H1 (cell line): ENCODE measurements at regions not wholly inside any gene's neighbourhood (a gene's known extent, or its start where the extent isn't known, plus 50 kb on each side); places are given as distances from the start of the nearest gene placed in this dataset.

Experiments
- CTCF ChIA-PET: fragments of 300-600 bp; sonication (Branson Sonifier 250); formaldehyde crosslinking; loops from one replicate; lab custom pipeline; 2021; ENCODE audit not compliant: partially characterized antibody; lab: Charles Lee
- POLR2A ChIA-PET: fragments of 300-600 bp; sonication (Branson Sonifier 250); formaldehyde crosslinking; loops from one replicate; lab custom pipeline; 2021; ENCODE audit warnings: inconsistent platforms; ENCODE audit not compliant: partially characterized antibody; lab: Charles Lee
- DNase-seq, 2 experiments: peaks; one replicate each; pipeline versions ENCODE4 v3.0.0 to v3.0.0-alpha.2; 2010 to 2022; ENCODE audit warnings: low spot score in 2 of 2, low read depth in 1 of 2, mixed read lengths in 1 of 2
- FAIRE-seq: peaks from 2 replicates; lab custom pipeline; 2011; peaks lifted over from hg19 to GRCh38; lab: Jason Lieb, UNC
- H2AFZ ChIP-seq: 2 replicates; pipeline ENCODE4 v1.8.1; 2012; ENCODE audit warnings: low read length, inconsistent platforms
- H2AK5ac ChIP-seq: 2 replicates; pipeline ENCODE4 v1.6.1; 2013; ENCODE audit warnings: low read depth, low read length
- H2BK120ac ChIP-seq: replicated peaks from 2 replicates; pipeline ENCODE3; 2013; ENCODE audit warnings: low read depth, low read length, inconsistent platforms
- H2BK12ac ChIP-seq: 2 replicates; pipeline ENCODE4 v1.6.1; 2013; ENCODE audit warnings: low read depth, low read length
- H2BK15ac ChIP-seq: 2 replicates; pipeline ENCODE4 v1.6.1; 2013; ENCODE audit warnings: low read length
- H2BK20ac ChIP-seq: 2 replicates; pipeline ENCODE4 v1.6.1; 2013; ENCODE audit warnings: low read length
- H2BK5ac ChIP-seq: 2 replicates; pipeline ENCODE4 v1.6.1; 2013; ENCODE audit warnings: low read depth, low read length
- H3K14ac ChIP-seq: 2 replicates; pipeline ENCODE4 v1.6.1; 2013; ENCODE audit warnings: inconsistent platforms; ENCODE audit not compliant: insufficient read length
- H3K18ac ChIP-seq: 2 replicates; pipeline ENCODE4 v1.6.1; 2013; ENCODE audit warnings: low read length; ENCODE audit errors: extremely low read depth
- H3K23ac ChIP-seq: 2 replicates; pipeline ENCODE4 v1.6.1; 2013; ENCODE audit warnings: inconsistent platforms; ENCODE audit not compliant: insufficient read length
- H3K23me2 ChIP-seq: 2 replicates; pipeline ENCODE4 v1.6.1; 2013; ENCODE audit warnings: low read depth, low read length
- H3K27ac ChIP-seq: 2 replicates; pipeline ENCODE4 v1.6.1; 2011; ENCODE audit warnings: low read depth, low read length, inconsistent platforms
- H3K27me3 ChIP-seq, 4 experiments: replicated peaks in 1 of 4; 1 replicate in 1 of 4; 2 replicates in 3 of 4; pipeline versions ENCODE4 v1.6.1 to v1.8.1; 2011 to 2013; ENCODE audit warnings: low read length in 3 of 4, mild to moderate bottlenecking in 3 of 4, inconsistent platforms in 2 of 4, mixed read lengths in 2 of 4, moderate library complexity in 1 of 4; ENCODE audit not compliant: control insufficient read depth in 3 of 4, insufficient read depth in 3 of 4; ENCODE audit errors: extremely low read depth in 1 of 4
- H3K36me3 ChIP-seq, 4 experiments: 2 replicates each; pipeline versions ENCODE4 v1.6.1 to v1.8.1; 2011 to 2013; ENCODE audit warnings: mild to moderate bottlenecking in 4 of 4, low read length in 3 of 4, moderate library complexity in 2 of 4, control low read depth in 1 of 4, inconsistent platforms in 1 of 4; ENCODE audit not compliant: insufficient read depth in 4 of 4, control insufficient read depth in 2 of 4
- H3K4ac ChIP-seq: replicated peaks from 2 replicates; pipeline ENCODE3; 2013; ENCODE audit warnings: low read length, low read depth, mixed read lengths, inconsistent platforms; ENCODE audit not compliant: insufficient read length
- H3K4me1 ChIP-seq, 4 experiments: replicated peaks in 1 of 4; 1 replicate in 1 of 4; 2 replicates in 3 of 4; pipeline versions ENCODE4 v1.6.1 to v1.8.1; 2011 to 2013; ENCODE audit warnings: low read length in 3 of 4, inconsistent platforms in 2 of 4, mixed read lengths in 1 of 4; ENCODE audit not compliant: insufficient read depth in 4 of 4, control insufficient read depth in 3 of 4
- H3K4me2 ChIP-seq, 2 experiments: 2 replicates each; pipeline versions ENCODE4 v1.6.1 to v1.8.1; 2011 to 2013; ENCODE audit warnings: low read depth in 2 of 2, low read length in 2 of 2, control low read depth in 1 of 2, inconsistent platforms in 1 of 2, mild to moderate bottlenecking in 1 of 2; ENCODE audit not compliant: insufficient read depth in 1 of 2
- H3K4me3 ChIP-seq, 4 experiments: fragments of 200-600, 300-600 bp in 1 of 4; sonication (generic), shearing (Covaris generic), sonication (Bioruptor Twin) in 1 of 4; 2 replicates each; pipeline versions ENCODE4 v1.5.1 to v1.8.1; 2011 to 2016; ENCODE audit warnings: low read length in 4 of 4, low read depth in 3 of 4, control low read depth in 2 of 4, inconsistent platforms in 2 of 4, mild to moderate bottlenecking in 2 of 4, mixed read lengths in 1 of 4, moderate library complexity in 1 of 4; ENCODE audit not compliant: insufficient read depth in 2 of 4; ENCODE audit errors: extremely low read depth in 1 of 4
- H3K56ac ChIP-seq: replicated peaks from 2 replicates; pipeline ENCODE3; 2013; ENCODE audit warnings: low read depth, mild to moderate bottlenecking, mixed read lengths, low read length, inconsistent platforms; ENCODE audit not compliant: insufficient read length
- H3K79me1 ChIP-seq: 2 replicates; pipeline ENCODE4 v1.6.1; 2013; ENCODE audit warnings: low read depth, low read length, control low read depth
- H3K79me2 ChIP-seq, 2 experiments: 2 replicates each; pipeline versions ENCODE4 v1.6.1 to v1.8.1; 2012 to 2013; ENCODE audit warnings: low read length in 2 of 2, mild to moderate bottlenecking in 2 of 2, inconsistent platforms in 1 of 2; ENCODE audit not compliant: insufficient read depth in 2 of 2, control insufficient read depth in 1 of 2
- H3K9ac ChIP-seq, 4 experiments: replicated peaks in 1 of 4; 1 replicate in 1 of 4; 2 replicates in 3 of 4; pipeline versions ENCODE4 v1.6.1 to v1.8.1; 2011 to 2013; ENCODE audit warnings: low read depth in 3 of 4, low read length in 3 of 4, control low read depth in 2 of 4, mild to moderate bottlenecking in 2 of 4, moderate library complexity in 2 of 4, inconsistent platforms in 1 of 4; ENCODE audit errors: extremely low read depth in 1 of 4
- H3K9me3 ChIP-seq, 2 experiments: 2 replicates each; pipeline versions ENCODE4 v1.6.1 to v1.8.1; 2012 to 2013; ENCODE audit warnings: mild to moderate bottlenecking in 2 of 2, moderate library complexity in 2 of 2, control low read depth in 1 of 2, inconsistent platforms in 1 of 2, low read depth in 1 of 2, low read length in 1 of 2, mixed read lengths in 1 of 2; ENCODE audit not compliant: insufficient read depth in 2 of 2
- H4K20me1 ChIP-seq, 2 experiments: replicated peaks in 1 of 2; 2 replicates each; pipeline versions ENCODE3 to v1.8.1; 2011 to 2013; ENCODE audit warnings: inconsistent platforms in 2 of 2, low read length in 2 of 2, mild to moderate bottlenecking in 1 of 2; ENCODE audit not compliant: insufficient read depth in 2 of 2, control insufficient read depth in 1 of 2
- H4K5ac ChIP-seq: 2 replicates; pipeline ENCODE4 v1.6.1; 2013; ENCODE audit warnings: low read length, low read depth, mixed read lengths, inconsistent platforms; ENCODE audit not compliant: insufficient read length
- H4K8ac ChIP-seq: 2 replicates; pipeline ENCODE4 v1.8.0; 2013; ENCODE audit warnings: mild to moderate bottlenecking, moderate library complexity, low read length, inconsistent platforms; ENCODE audit not compliant: insufficient read depth; ENCODE audit errors: extremely low read depth
- H4K91ac ChIP-seq: replicated peaks from 2 replicates; pipeline ENCODE3; 2013; ENCODE audit warnings: low read length, mixed read lengths, inconsistent platforms; ENCODE audit not compliant: insufficient read length
- BACH1 ChIP-seq: IDR thresholded peaks from 2 replicates; pipeline ENCODE4 v1.6.1; 2012; ENCODE audit warnings: low read length, improper control_type of control experiment
- CHD2 ChIP-seq: IDR thresholded peaks from 2 replicates; pipeline ENCODE4 v1.6.1; 2012; ENCODE audit warnings: low read length, improper control_type of control experiment
- CREB1 ChIP-seq: IDR thresholded peaks from 2 replicates; pipeline ENCODE4 v1.6.1; 2012; ENCODE audit warnings: inconsistent platforms
- EZH2 ChIP-seq: fragments of 200-600 bp; sonication (generic); IDR thresholded peaks from 2 replicates; pipeline ENCODE4 v1.7.1; 2012; ENCODE audit warnings: low read depth, mild to moderate bottlenecking, moderate library complexity, low read length, inconsistent platforms; ENCODE audit not compliant: severe bottlenecking
- FOSL1 ChIP-seq: IDR thresholded peaks from 2 replicates; pipeline ENCODE4 v1.6.1; 2011; ENCODE audit warnings: mild to moderate bottlenecking, low read depth, low read length, moderate library complexity; ENCODE audit not compliant: insufficient read depth
- GTF2F1 ChIP-seq: IDR thresholded peaks from 2 replicates; pipeline ENCODE4 v1.6.1; 2012; ENCODE audit warnings: low read depth, low read length, improper control_type of control experiment, borderline replicate concordance
- HDAC6 ChIP-seq: IDR thresholded peaks from one replicate; pipeline ENCODE4 v1.7.1; 2012; ENCODE audit warnings: low read depth, mild to moderate bottlenecking, inconsistent platforms, low read length, moderate library complexity
- JUND ChIP-seq: IDR thresholded peaks from 2 replicates; pipeline ENCODE4 v1.6.1; 2011; ENCODE audit warnings: mild to moderate bottlenecking, improper control_type of control experiment, low read length
- KDM1A ChIP-seq: fragments of 200-600, 300-600 bp; sonication (generic); IDR thresholded peaks from 2 replicates; pipeline ENCODE4 v1.7.1; 2016; ENCODE audit warnings: mild to moderate bottlenecking, low read length, borderline replicate concordance
- NANOG ChIP-seq: IDR thresholded peaks from 2 replicates; pipeline ENCODE4 v1.6.1; 2011; ENCODE audit warnings: low read length, low read depth, mild to moderate bottlenecking, inconsistent platforms; ENCODE audit not compliant: insufficient read depth, poor library complexity, severe bottlenecking
- RBBP5 ChIP-seq: IDR thresholded peaks from 2 replicates; pipeline ENCODE4 v1.7.1; 2012; ENCODE audit warnings: low read depth, mild to moderate bottlenecking, inconsistent platforms, low read length, moderate library complexity, borderline replicate concordance
- RFX5 ChIP-seq: IDR thresholded peaks from 2 replicates; pipeline ENCODE4 v1.6.1; 2011; ENCODE audit warnings: low read depth, low read length, improper control_type of control experiment, borderline replicate concordance
- SIN3A ChIP-seq, 2 experiments: IDR thresholded peaks in 1 of 2; conservative IDR thresholded peaks in 1 of 2; 2 replicates each; pipeline ENCODE4 v1.6.1; 2011 to 2012; ENCODE audit warnings: low read length in 2 of 2, improper control_type of control experiment in 1 of 2, low read depth in 1 of 2, mild to moderate bottlenecking in 1 of 2
- SUZ12 ChIP-seq: fragments of 200-600 bp; sonication (generic); IDR thresholded peaks from 2 replicates; pipeline ENCODE4 v1.6.1; 2012; ENCODE audit warnings: mild to moderate bottlenecking, inconsistent platforms, low read length, moderate library complexity, mixed read lengths
- TAF1 ChIP-seq: IDR thresholded peaks from 2 replicates; pipeline ENCODE4 v1.6.1; 2011; ENCODE audit warnings: mild to moderate bottlenecking, low read depth, low read length

DNA sequence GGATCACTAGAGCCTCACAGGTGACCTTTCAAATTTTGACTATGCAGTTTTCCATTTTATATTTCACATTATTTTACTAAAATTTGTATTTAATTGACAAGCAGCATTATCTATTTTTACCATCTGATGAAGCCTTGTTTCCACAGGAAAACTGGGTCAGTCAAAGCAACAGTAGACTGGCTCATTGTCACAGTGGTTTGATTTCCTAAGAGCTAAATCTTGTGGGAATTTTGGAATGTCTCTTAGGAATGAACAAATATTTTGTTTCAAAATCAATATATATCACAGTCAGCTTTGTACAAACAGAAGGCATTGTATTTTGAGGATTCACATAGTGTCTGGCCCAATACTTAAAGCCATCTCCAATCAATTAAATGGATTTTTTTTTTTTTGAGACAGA is 152.6 kb upstream of the RNPC3 start:
- Histone ChIP-seq H4K5ac (no peak overlapping the region), H3K23me2 (no peaks in the 10 kb centered on the region), H3K79me2 (no peaks in the 10 kb centered on the region), H3K79me1 (no peaks in the 10 kb centered on the region), H3K23ac (no peak overlapping the region), H3K36me3 (no peaks in the 10 kb centered on the region), H4K20me1 (no peaks in the 10 kb centered on the region), H2BK120ac (no peak overlapping the region), H2BK5ac (no peak overlapping the region), H3K27me3 (no peaks in the 10 kb centered on the region), H3K9ac (no peak overlapping the region), H3K56ac (no peak overlapping the region), H2BK15ac (no peak overlapping the region), H3K4ac (no peak overlapping the region), H2AFZ (no peak overlapping the region), H3K18ac (no peak overlapping the region), H3K4me3 (no peak overlapping the region), H2BK20ac (no peak overlapping the region), H3K9me3 (peaks cover 0 to 4% of the 10 kb centered on the region in 2 experiments; a peak in 3 of 4 replicates), H4K91ac (no peak overlapping the region), H3K4me2 (no peak overlapping the region), H2AK5ac (no peak overlapping the region), H3K14ac (no peak overlapping the region), H4K8ac (no peak overlapping the region), H3K27ac (no peak overlapping the region), H3K4me1 (no peaks in the 10 kb centered on the region), H2BK12ac (no peak overlapping the region)
- DNase-seq (no peak), FAIRE-seq (no peak)
- POLR2A ChIA-PET = no interaction called here
- CTCF ChIA-PET = interaction anchor here (0.7 kb wide), 1 partner anchor 94 kb away, joined by 4 read pairs; no protein-coding TSS in a partner anchor
- TF ChIP-seq SIN3A (conservative IDR thresholded peaks at IDR 0.05 in 1 of 2, IDR thresholded peaks at IDR 0.05 in 1 of 2; ENCODE audit: low read depth in 1 of 2, low read length in 2 of 2) (no peak), KDM1A (no peak), RFX5 (no peak), JUND (no peak), NANOG (no peak), GTF2F1 (no peak), FOSL1 (no peak), BACH1 (no peak), EZH2 (no peak), TAF1 (no peak), CREB1 (no peak), HDAC6 (no peak), CHD2 (no peak), SUZ12 (no peak), RBBP5 (no peak)
